BLaER1 (cell line): ENCODE measurements at regions not wholly inside any gene's neighbourhood (a gene's known extent, or its start where the extent isn't known, plus 50 kb on each side); places are given as distances from the start of the nearest gene placed in this dataset.
"Not testable (repeated sequence)": the region's sequence is repeated elsewhere in the genome, so short reads cannot be mapped to it uniquely, and the experiment has no call there.

ENCODE experiments used
- H3K27ac ChIP-seq: shearing (Covaris generic); formaldehyde crosslinking; 2 replicates; pipeline ENCODE4 v1.8.1; 2022
- H3K27me3 ChIP-seq: shearing (Covaris generic); formaldehyde crosslinking; 2 replicates; pipeline ENCODE4 v1.8.1; 2022
- H3K36me3 ChIP-seq: shearing (Covaris generic); formaldehyde crosslinking; 2 replicates; pipeline ENCODE4 v1.8.1; 2022
- H3K4me1 ChIP-seq: shearing (Covaris generic); formaldehyde crosslinking; 2 replicates; pipeline ENCODE4 v1.8.1; 2022
- H3K4me2 ChIP-seq: shearing (Covaris generic); formaldehyde crosslinking; 2 replicates; pipeline ENCODE4 v1.8.1; 2022
- H3K4me3 ChIP-seq: shearing (Covaris generic); formaldehyde crosslinking; 2 replicates; pipeline ENCODE4 v1.8.1; 2022
- H3K9ac ChIP-seq: shearing (Covaris generic); formaldehyde crosslinking; 2 replicates; pipeline ENCODE4 v1.8.1; 2022
- H3K9me3 ChIP-seq: shearing (Covaris generic); formaldehyde crosslinking; 2 replicates; pipeline ENCODE4 v1.8.1; 2022
- H4K20me1 ChIP-seq: shearing (Covaris generic); formaldehyde crosslinking; 2 replicates; pipeline ENCODE4 v1.8.1; 2022
- Cebpa-rat ChIP-seq: shearing (Covaris generic); IDR thresholded peaks from 2 replicates; pipeline ENCODE4 v1.8.1; 2022

DNA sequence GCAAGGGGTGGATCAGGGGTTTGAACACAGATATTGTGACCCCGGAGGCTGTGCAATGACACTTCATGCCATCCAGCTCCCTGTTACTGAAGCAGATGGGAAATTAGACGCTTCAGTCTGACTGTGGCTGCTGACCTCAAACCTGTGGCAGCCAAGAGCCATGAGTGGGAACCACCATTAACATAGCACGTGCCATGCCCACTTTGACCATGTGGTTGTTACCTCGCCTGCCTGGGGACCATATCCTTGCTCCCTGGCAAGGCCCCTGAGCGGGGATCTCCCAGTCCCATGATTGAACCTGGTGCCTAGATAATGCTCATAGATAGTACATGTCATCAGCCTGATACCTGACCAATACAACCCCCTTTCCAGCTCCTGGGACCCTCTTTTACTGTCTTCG lies 68.9 kb downstream of the CYP26B1 start:
- H3K36me3 ChIP-seq = no peaks in the 10 kb centered on the region
- no peak overlapping the region for H3K4me3 ChIP-seq
- no peak overlapping the region for H3K27ac ChIP-seq
- H3K4me1 ChIP-seq = no peaks in the 10 kb centered on the region
- no peak overlapping the region for H3K9ac ChIP-seq
- H3K4me2 ChIP-seq = no peak overlapping the region
- TF ChIP-seq Cebpa-rat = no peak
- H3K9me3 ChIP-seq = peaks cover 30% of the 10 kb centered on the region
- no peaks in the 10 kb centered on the region for H4K20me1 ChIP-seq
- no peaks in the 10 kb centered on the region for H3K27me3 ChIP-seq

DNA sequence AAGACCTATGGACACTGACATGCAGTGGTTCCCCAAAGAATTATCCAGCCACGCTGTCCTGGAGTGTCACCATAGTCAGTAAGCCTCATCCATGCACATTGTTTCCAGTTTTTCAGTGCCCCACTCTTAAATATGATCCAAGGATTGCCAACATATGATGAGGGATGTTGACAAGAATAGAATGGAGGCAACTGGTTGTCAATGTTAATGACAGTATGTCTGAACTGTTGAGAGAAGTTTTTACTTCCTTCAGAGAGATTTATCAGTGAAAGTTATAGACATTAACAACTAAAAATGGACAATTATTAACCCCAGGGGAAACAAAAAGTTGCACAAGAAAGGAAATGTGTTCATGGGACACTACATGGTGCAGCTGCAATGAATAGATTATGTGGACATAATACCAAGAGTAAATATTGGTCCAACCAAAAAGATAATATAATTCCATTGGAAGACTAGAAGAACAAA lies 69.9 kb downstream of the CYP26B1 start:
- H4K20me1 ChIP-seq = no peaks in the 10 kb centered on the region
- no peak overlapping the region for H3K9ac ChIP-seq
- no peak overlapping the region for H3K4me2 ChIP-seq
- peaks cover 40% of the 10 kb centered on the region for H3K9me3 ChIP-seq
- no peak overlapping the region for H3K4me3 ChIP-seq
- no peak overlapping the region for H3K27ac ChIP-seq
- no peak for TF ChIP-seq Cebpa-rat
- H3K4me1 ChIP-seq = no peaks in the 10 kb centered on the region
- H3K36me3 ChIP-seq = no peaks in the 10 kb centered on the region
- H3K27me3 ChIP-seq = no peaks in the 10 kb centered on the region

DNA sequence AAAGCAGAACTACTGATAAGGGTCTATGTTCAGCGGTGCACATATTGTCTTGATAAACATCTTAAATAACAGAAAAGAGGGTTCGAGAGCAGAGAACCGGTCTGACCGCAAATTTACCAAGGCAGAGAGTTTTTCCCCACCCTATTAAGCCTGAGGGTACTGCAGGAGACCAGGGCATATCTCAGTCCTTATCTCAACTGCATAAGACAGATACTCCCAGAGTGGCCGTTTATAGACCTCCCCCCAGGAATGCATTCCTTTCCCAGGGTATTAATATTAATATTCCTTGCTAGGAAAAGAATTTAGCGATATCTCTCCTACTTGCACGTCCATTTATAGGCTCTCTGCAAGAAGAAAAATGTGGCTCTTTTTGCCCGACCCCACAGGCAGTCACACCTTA lies 74.3 kb downstream of the CYP26B1 start:
- not testable (repeated sequence) for H3K27ac ChIP-seq, H4K20me1 ChIP-seq, H3K4me2 ChIP-seq, H3K36me3 ChIP-seq, H3K27me3 ChIP-seq, H3K4me3 ChIP-seq, H3K9ac ChIP-seq, H3K4me1 ChIP-seq
- H3K9me3 ChIP-seq = peaks cover 24% of the 10 kb centered on the region

DNA sequence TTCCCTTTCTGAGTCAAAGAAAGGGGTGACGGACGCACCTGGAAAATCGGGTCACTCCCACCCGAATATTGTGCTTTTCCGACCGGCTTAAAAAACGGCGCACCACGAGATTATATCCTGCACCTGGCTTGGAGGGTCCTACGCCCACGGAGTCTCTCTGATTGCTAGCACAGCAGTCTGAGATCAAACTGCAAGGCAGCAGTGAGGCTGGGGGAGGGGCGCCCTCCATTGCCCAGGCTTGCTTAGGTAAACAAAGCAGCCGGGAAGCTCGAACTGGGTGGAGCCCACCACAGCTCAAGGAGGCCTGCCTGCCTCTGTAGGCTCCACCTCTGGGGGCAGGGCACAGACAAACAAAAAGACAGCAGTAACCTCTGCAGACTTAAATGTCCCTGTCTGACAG lies 83.5 kb downstream of the CYP26B1 start:
- H3K4me2 ChIP-seq = not testable (repeated sequence)

DNA sequence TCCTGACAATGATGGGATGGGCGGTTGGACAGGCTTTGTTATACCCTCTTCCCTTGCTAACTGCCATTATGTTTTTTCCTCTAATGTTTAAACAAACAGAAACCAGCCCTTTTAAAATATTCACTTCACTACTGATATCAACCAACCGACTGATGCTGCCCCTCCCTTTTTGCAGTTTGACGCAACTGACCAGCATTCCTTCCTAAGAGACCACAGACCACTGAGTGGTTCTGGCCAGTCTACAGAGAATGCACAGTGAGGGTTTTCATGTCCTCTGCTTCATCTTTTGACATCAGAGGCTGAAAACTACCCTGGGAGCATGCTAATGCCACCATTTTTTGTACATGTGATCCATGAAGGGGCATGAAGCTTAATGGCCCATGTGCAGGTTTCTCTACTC lies 85.3 kb downstream of the CYP26B1 start:
- Histone ChIP-seq H3K4me1 (peaks cover 5% of the 10 kb centered on the region; the same call in 1 of the 2 replicates), H3K4me2 (no peak overlapping the region), H3K9ac (no peak overlapping the region), H3K9me3 (no peaks in the 10 kb centered on the region), H4K20me1 (no peaks in the 10 kb centered on the region), H3K36me3 (no peaks in the 10 kb centered on the region), H3K27ac (no peak overlapping the region), H3K4me3 (no peak overlapping the region), H3K27me3 (no peaks in the 10 kb centered on the region)
- TF ChIP-seq Cebpa-rat = no peak

More for the DNA sequence above, 83.5 kb downstream of the CYP26B1 start:
- H3K9me3 ChIP-seq, H3K4me1 ChIP-seq, H3K9ac ChIP-seq, H3K27me3 ChIP-seq, H3K36me3 ChIP-seq, H3K4me3 ChIP-seq, H3K27ac ChIP-seq, H4K20me1 ChIP-seq: not testable (repeated sequence)

DNA sequence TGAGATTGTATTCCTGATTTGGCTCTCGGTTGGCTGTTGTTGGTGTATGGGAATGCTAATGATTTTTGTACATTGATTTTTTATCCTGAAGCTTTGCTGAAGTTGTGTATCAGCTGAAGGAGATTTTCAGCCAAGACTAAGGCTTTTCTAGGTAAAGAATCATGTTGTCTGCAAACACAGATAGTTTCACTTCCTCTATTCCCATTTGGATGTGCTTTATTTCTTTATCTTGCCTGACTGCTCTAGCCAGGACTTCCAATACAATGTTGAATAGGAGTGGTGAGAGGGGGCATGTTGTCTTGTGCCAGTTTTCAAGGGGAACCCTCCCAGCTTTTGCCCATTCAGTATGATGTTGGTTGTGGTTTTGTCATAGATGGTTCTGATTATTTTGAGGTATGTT lies 90.4 kb downstream of the CYP26B1 start:
- no peak for TF ChIP-seq Cebpa-rat

DNA sequence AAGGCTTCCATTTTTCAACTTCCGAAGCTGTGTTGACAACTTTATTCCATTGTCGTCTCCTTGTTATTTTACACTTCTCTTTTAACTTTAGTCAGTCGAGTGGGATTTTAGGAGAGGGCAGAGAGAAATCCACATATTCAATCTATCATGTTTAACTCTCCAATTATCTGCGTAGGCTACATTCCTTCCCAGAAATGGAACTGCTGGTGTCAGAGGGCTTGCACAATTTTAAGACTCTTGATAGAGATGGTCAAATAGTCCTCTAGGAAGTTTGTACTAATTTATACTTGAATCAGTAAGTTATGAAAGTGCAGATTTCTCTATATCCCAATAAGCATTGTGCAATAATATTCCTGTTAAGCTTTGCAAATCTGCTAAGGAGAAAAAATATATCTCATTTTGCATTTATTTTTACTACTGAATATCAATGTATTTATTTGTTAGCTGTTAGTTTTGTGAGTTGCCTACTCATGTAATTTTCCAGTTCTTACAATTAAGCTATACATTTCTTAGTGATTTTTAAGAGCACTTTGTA lies 95.6 kb downstream of the CYP26B1 start:
- no peak overlapping the region for H3K9ac ChIP-seq
- no peak overlapping the region for H3K27ac ChIP-seq
- H3K27me3 ChIP-seq = no peaks in the 10 kb centered on the region
- H3K9me3 ChIP-seq = peaks cover 39% of the 10 kb centered on the region
- no peak for TF ChIP-seq Cebpa-rat
- H3K4me3 ChIP-seq = no peak overlapping the region
- peaks cover 18% of the 10 kb centered on the region for H3K4me1 ChIP-seq
- H4K20me1 ChIP-seq = no peaks in the 10 kb centered on the region
- H3K36me3 ChIP-seq = no peaks in the 10 kb centered on the region
- H3K4me2 ChIP-seq = no peak overlapping the region

More for the DNA sequence above, 90.4 kb downstream of the CYP26B1 start:
- no peak overlapping the region for H3K27ac ChIP-seq
- no peak overlapping the region for H3K4me2 ChIP-seq
- H4K20me1 ChIP-seq = no peaks in the 10 kb centered on the region
- H3K4me3 ChIP-seq = no peak overlapping the region
- H3K4me1 ChIP-seq = peaks cover 7% of the 10 kb centered on the region; the same call in 1 of the 2 replicates
- H3K36me3 ChIP-seq = no peaks in the 10 kb centered on the region
- H3K27me3 ChIP-seq = no peaks in the 10 kb centered on the region
- H3K9me3 ChIP-seq = no peaks in the 10 kb centered on the region
- no peak overlapping the region for H3K9ac ChIP-seq

DNA sequence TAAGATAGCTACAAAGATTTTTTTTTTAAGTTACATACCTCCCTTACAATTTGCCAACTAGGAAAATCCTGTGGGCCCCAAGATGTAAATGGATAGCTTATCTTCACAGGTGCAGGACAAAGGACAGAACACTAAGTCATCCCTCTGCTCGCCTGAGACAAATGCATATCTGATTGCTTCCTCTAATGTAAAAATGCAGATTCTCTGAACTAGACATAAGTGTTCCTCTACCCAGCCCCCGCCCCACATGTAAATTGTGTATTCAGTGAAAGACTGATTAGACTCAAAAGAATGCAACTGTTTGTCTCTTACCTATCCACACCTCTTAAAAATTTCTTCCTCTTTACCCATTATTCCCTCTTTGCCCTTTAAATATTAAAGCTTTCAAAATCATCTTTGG lies 96.5 kb downstream of the CYP26B1 start:
- Histone ChIP-seq H4K20me1 (no peaks in the 10 kb centered on the region), H3K27ac (no peak overlapping the region), H3K9ac (no peak overlapping the region), H3K4me3 (no peak overlapping the region), H3K4me1 (peaks cover 23% of the 10 kb centered on the region), H3K27me3 (no peaks in the 10 kb centered on the region), H3K36me3 (no peaks in the 10 kb centered on the region), H3K9me3 (peaks cover 40% of the 10 kb centered on the region), H3K4me2 (no peak overlapping the region)
- no peak for TF ChIP-seq Cebpa-rat

DNA sequence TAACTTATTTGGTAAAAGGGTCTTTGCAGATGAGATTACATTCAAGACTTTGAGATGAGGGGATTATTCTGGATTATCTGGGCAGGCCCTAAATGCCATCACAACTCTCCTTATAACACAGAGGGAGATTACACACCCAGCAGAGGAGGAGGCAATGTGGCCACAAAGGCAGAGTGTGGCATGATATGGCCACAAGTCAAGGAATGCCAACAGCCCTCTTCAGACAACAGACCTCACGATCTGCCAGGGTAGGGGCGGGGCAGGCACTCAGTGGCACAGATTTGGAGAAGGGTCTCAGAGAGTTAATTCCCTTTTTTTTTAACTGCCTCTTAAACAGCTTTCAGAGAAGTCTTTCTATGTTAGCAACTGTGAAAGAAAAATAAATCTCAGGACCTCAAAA lies 96.9 kb downstream of the CYP26B1 start:
- no peak overlapping the region for H3K9ac ChIP-seq
- H4K20me1 ChIP-seq = no peaks in the 10 kb centered on the region
- no peak overlapping the region for H3K4me3 ChIP-seq
- no peak overlapping the region for H3K27ac ChIP-seq
- no peaks in the 10 kb centered on the region for H3K27me3 ChIP-seq
- peaks cover 23% of the 10 kb centered on the region for H3K4me1 ChIP-seq
- no peaks in the 10 kb centered on the region for H3K36me3 ChIP-seq
- no peak for TF ChIP-seq Cebpa-rat
- no peak overlapping the region for H3K4me2 ChIP-seq
- peaks cover 40% of the 10 kb centered on the region for H3K9me3 ChIP-seq

DNA sequence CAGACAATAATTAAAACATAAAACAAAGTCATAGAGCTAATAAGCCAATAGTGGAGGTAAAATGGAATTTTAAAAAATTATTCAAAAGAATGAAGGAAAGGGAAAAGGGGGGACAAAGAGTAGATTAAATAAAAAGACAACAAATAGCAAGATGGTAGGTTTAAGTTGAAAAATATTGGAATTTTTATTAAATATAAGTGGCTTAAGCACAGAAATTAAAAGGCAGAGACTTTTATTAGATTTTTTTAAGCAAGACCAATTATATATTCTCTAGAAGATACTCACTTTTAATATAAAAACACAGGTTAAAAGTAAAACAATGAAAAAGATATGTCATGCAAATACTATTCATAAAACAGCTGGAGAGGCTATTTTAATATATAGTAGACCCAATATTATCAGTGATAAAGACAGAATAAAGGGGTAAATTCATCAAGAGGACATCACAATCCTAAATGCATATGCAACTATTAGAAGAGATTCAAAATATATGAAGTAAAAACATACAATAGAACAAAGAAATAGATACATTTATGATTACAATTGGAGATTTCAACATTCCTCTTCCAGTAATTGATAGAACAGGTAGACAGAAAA lies 98.7 kb downstream of the CYP26B1 start:
- Histone ChIP-seq H3K4me1 (peaks cover 23% of the 10 kb centered on the region), H4K20me1 (no peaks in the 10 kb centered on the region), H3K27me3 (no peaks in the 10 kb centered on the region), H3K36me3 (no peaks in the 10 kb centered on the region), H3K27ac (no peak overlapping the region), H3K9me3 (peaks cover 52% of the 10 kb centered on the region), H3K9ac (no peak overlapping the region), H3K4me3 (no peak overlapping the region; the same call in 1 of the 2 replicates), H3K4me2 (peak overlapping the region; percentile 36; the same call in 1 of the 2 replicates)
- TF ChIP-seq Cebpa-rat = no peak

DNA sequence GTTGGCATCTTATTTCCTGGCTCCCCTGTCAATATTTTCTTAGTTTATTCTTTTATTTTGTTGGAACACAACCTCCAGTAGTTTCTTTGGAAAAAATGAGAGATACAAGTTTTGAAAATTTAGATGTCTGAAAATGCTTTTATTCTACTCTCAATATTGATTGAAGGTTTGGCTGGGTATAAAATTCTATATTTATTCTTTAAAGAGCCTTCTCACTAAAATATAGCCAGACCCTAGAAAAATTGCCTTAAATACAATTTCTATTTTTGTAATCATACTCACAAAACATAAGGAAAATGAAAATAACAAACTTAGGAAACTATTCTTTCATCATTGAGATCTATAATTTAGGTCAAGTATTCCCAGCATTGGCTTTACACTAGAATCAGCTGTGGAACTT lies 103.7 kb downstream of the CYP26B1 start:
- H4K20me1 ChIP-seq = no peaks in the 10 kb centered on the region

More for the DNA sequence above, 103.7 kb downstream of the CYP26B1 start:
- H3K9ac ChIP-seq = no peak overlapping the region
- H3K4me3 ChIP-seq = no peak overlapping the region
- H3K27ac ChIP-seq = no peak overlapping the region
- H3K4me2 ChIP-seq = no peak overlapping the region
- H3K9me3 ChIP-seq = peaks cover 46% of the 10 kb centered on the region
- H3K4me1 ChIP-seq = peaks cover 33% of the 10 kb centered on the region
- no peaks in the 10 kb centered on the region; the same call in 1 of the 2 replicates for H3K36me3 ChIP-seq
- no peaks in the 10 kb centered on the region for H3K27me3 ChIP-seq
- TF ChIP-seq Cebpa-rat = no peak
